H1 (cell line): ENCODE measurements at regions not wholly inside any gene's neighbourhood (a gene's known extent, or its start where the extent isn't known, plus 50 kb on each side); places are given as distances from the start of the nearest gene placed in this dataset.

ENCODE experiments used
- CTCF ChIA-PET: fragments of 300-600 bp; sonication (Branson Sonifier 250); formaldehyde crosslinking; loops from one replicate; lab custom pipeline; 2021; ENCODE audit not compliant: partially characterized antibody; lab: Charles Lee
- POLR2A ChIA-PET: fragments of 300-600 bp; sonication (Branson Sonifier 250); formaldehyde crosslinking; loops from one replicate; lab custom pipeline; 2021; ENCODE audit warnings: inconsistent platforms; ENCODE audit not compliant: partially characterized antibody; lab: Charles Lee
- DNase-seq, 2 experiments: peaks; one replicate each; pipeline versions ENCODE4 v3.0.0 to v3.0.0-alpha.2; 2010 to 2022; ENCODE audit warnings: low spot score in 2 of 2, low read depth in 1 of 2, mixed read lengths in 1 of 2
- FAIRE-seq: peaks from 2 replicates; lab custom pipeline; 2011; peaks lifted over from hg19 to GRCh38; lab: Jason Lieb, UNC
- H2AFZ ChIP-seq: 2 replicates; pipeline ENCODE4 v1.8.1; 2012; ENCODE audit warnings: low read length, inconsistent platforms
- H2AK5ac ChIP-seq: 2 replicates; pipeline ENCODE4 v1.6.1; 2013; ENCODE audit warnings: low read depth, low read length
- H2BK120ac ChIP-seq: replicated peaks from 2 replicates; pipeline ENCODE3; 2013; ENCODE audit warnings: low read depth, low read length, inconsistent platforms
- H2BK12ac ChIP-seq: 2 replicates; pipeline ENCODE4 v1.6.1; 2013; ENCODE audit warnings: low read depth, low read length
- H2BK15ac ChIP-seq: 2 replicates; pipeline ENCODE4 v1.6.1; 2013; ENCODE audit warnings: low read length
- H2BK20ac ChIP-seq: 2 replicates; pipeline ENCODE4 v1.6.1; 2013; ENCODE audit warnings: low read length
- H2BK5ac ChIP-seq: 2 replicates; pipeline ENCODE4 v1.6.1; 2013; ENCODE audit warnings: low read depth, low read length
- H3K14ac ChIP-seq: 2 replicates; pipeline ENCODE4 v1.6.1; 2013; ENCODE audit warnings: inconsistent platforms; ENCODE audit not compliant: insufficient read length
- H3K18ac ChIP-seq: 2 replicates; pipeline ENCODE4 v1.6.1; 2013; ENCODE audit warnings: low read length; ENCODE audit errors: extremely low read depth
- H3K23ac ChIP-seq: 2 replicates; pipeline ENCODE4 v1.6.1; 2013; ENCODE audit warnings: inconsistent platforms; ENCODE audit not compliant: insufficient read length
- H3K23me2 ChIP-seq: 2 replicates; pipeline ENCODE4 v1.6.1; 2013; ENCODE audit warnings: low read depth, low read length
- H3K27ac ChIP-seq: 2 replicates; pipeline ENCODE4 v1.6.1; 2011; ENCODE audit warnings: low read depth, low read length, inconsistent platforms
- H3K27me3 ChIP-seq, 4 experiments: replicated peaks in 1 of 4; 1 replicate in 1 of 4; 2 replicates in 3 of 4; pipeline versions ENCODE4 v1.6.1 to v1.8.1; 2011 to 2013; ENCODE audit warnings: low read length in 3 of 4, mild to moderate bottlenecking in 3 of 4, inconsistent platforms in 2 of 4, mixed read lengths in 2 of 4, moderate library complexity in 1 of 4; ENCODE audit not compliant: control insufficient read depth in 3 of 4, insufficient read depth in 3 of 4; ENCODE audit errors: extremely low read depth in 1 of 4
- H3K36me3 ChIP-seq, 4 experiments: 2 replicates each; pipeline versions ENCODE4 v1.6.1 to v1.8.1; 2011 to 2013; ENCODE audit warnings: mild to moderate bottlenecking in 4 of 4, low read length in 3 of 4, moderate library complexity in 2 of 4, control low read depth in 1 of 4, inconsistent platforms in 1 of 4; ENCODE audit not compliant: insufficient read depth in 4 of 4, control insufficient read depth in 2 of 4
- H3K4ac ChIP-seq: replicated peaks from 2 replicates; pipeline ENCODE3; 2013; ENCODE audit warnings: low read length, low read depth, mixed read lengths, inconsistent platforms; ENCODE audit not compliant: insufficient read length
- H3K4me1 ChIP-seq, 4 experiments: replicated peaks in 1 of 4; 1 replicate in 1 of 4; 2 replicates in 3 of 4; pipeline versions ENCODE4 v1.6.1 to v1.8.1; 2011 to 2013; ENCODE audit warnings: low read length in 3 of 4, inconsistent platforms in 2 of 4, mixed read lengths in 1 of 4; ENCODE audit not compliant: insufficient read depth in 4 of 4, control insufficient read depth in 3 of 4
- H3K4me2 ChIP-seq, 2 experiments: 2 replicates each; pipeline versions ENCODE4 v1.6.1 to v1.8.1; 2011 to 2013; ENCODE audit warnings: low read depth in 2 of 2, low read length in 2 of 2, control low read depth in 1 of 2, inconsistent platforms in 1 of 2, mild to moderate bottlenecking in 1 of 2; ENCODE audit not compliant: insufficient read depth in 1 of 2
- H3K4me3 ChIP-seq, 4 experiments: fragments of 200-600, 300-600 bp in 1 of 4; sonication (generic), shearing (Covaris generic), sonication (Bioruptor Twin) in 1 of 4; 2 replicates each; pipeline versions ENCODE4 v1.5.1 to v1.8.1; 2011 to 2016; ENCODE audit warnings: low read length in 4 of 4, low read depth in 3 of 4, control low read depth in 2 of 4, inconsistent platforms in 2 of 4, mild to moderate bottlenecking in 2 of 4, mixed read lengths in 1 of 4, moderate library complexity in 1 of 4; ENCODE audit not compliant: insufficient read depth in 2 of 4; ENCODE audit errors: extremely low read depth in 1 of 4
- H3K56ac ChIP-seq: replicated peaks from 2 replicates; pipeline ENCODE3; 2013; ENCODE audit warnings: low read depth, mild to moderate bottlenecking, mixed read lengths, low read length, inconsistent platforms; ENCODE audit not compliant: insufficient read length
- H3K79me1 ChIP-seq: 2 replicates; pipeline ENCODE4 v1.6.1; 2013; ENCODE audit warnings: low read depth, low read length, control low read depth
- H3K79me2 ChIP-seq, 2 experiments: 2 replicates each; pipeline versions ENCODE4 v1.6.1 to v1.8.1; 2012 to 2013; ENCODE audit warnings: low read length in 2 of 2, mild to moderate bottlenecking in 2 of 2, inconsistent platforms in 1 of 2; ENCODE audit not compliant: insufficient read depth in 2 of 2, control insufficient read depth in 1 of 2
- H3K9ac ChIP-seq, 4 experiments: replicated peaks in 1 of 4; 1 replicate in 1 of 4; 2 replicates in 3 of 4; pipeline versions ENCODE4 v1.6.1 to v1.8.1; 2011 to 2013; ENCODE audit warnings: low read depth in 3 of 4, low read length in 3 of 4, control low read depth in 2 of 4, mild to moderate bottlenecking in 2 of 4, moderate library complexity in 2 of 4, inconsistent platforms in 1 of 4; ENCODE audit errors: extremely low read depth in 1 of 4
- H3K9me3 ChIP-seq, 2 experiments: 2 replicates each; pipeline versions ENCODE4 v1.6.1 to v1.8.1; 2012 to 2013; ENCODE audit warnings: mild to moderate bottlenecking in 2 of 2, moderate library complexity in 2 of 2, control low read depth in 1 of 2, inconsistent platforms in 1 of 2, low read depth in 1 of 2, low read length in 1 of 2, mixed read lengths in 1 of 2; ENCODE audit not compliant: insufficient read depth in 2 of 2
- H4K20me1 ChIP-seq, 2 experiments: replicated peaks in 1 of 2; 2 replicates each; pipeline versions ENCODE3 to v1.8.1; 2011 to 2013; ENCODE audit warnings: inconsistent platforms in 2 of 2, low read length in 2 of 2, mild to moderate bottlenecking in 1 of 2; ENCODE audit not compliant: insufficient read depth in 2 of 2, control insufficient read depth in 1 of 2
- H4K5ac ChIP-seq: 2 replicates; pipeline ENCODE4 v1.6.1; 2013; ENCODE audit warnings: low read length, low read depth, mixed read lengths, inconsistent platforms; ENCODE audit not compliant: insufficient read length
- H4K8ac ChIP-seq: 2 replicates; pipeline ENCODE4 v1.8.0; 2013; ENCODE audit warnings: mild to moderate bottlenecking, moderate library complexity, low read length, inconsistent platforms; ENCODE audit not compliant: insufficient read depth; ENCODE audit errors: extremely low read depth
- H4K91ac ChIP-seq: replicated peaks from 2 replicates; pipeline ENCODE3; 2013; ENCODE audit warnings: low read length, mixed read lengths, inconsistent platforms; ENCODE audit not compliant: insufficient read length
- ASH2L ChIP-seq: fragments of 200-600, 300-600 bp; sonication (generic); IDR thresholded peaks from one replicate; pipeline ENCODE4 v1.7.1; 2017; ENCODE audit warnings: low read length
- BRCA1 ChIP-seq: IDR thresholded peaks from 2 replicates; pipeline ENCODE4 v1.6.1; 2012; ENCODE audit warnings: low read depth, low read length, improper control_type of control experiment
- CEBPB ChIP-seq: IDR thresholded peaks from 2 replicates; pipeline ENCODE4 v1.6.1; 2012; ENCODE audit warnings: low read depth, low read length
- EGR1 ChIP-seq: IDR thresholded peaks from 2 replicates; pipeline ENCODE4 v1.6.1; 2011; ENCODE audit warnings: low read depth, low read length, borderline replicate concordance
- NANOG ChIP-seq: IDR thresholded peaks from 2 replicates; pipeline ENCODE4 v1.6.1; 2011; ENCODE audit warnings: low read length, low read depth, mild to moderate bottlenecking, inconsistent platforms; ENCODE audit not compliant: insufficient read depth, poor library complexity, severe bottlenecking
- POLR2AphosphoS5 ChIP-seq: IDR thresholded peaks from 2 replicates; pipeline ENCODE4 v1.6.1; 2011; ENCODE audit warnings: low read depth, low read length
- POU5F1 ChIP-seq: IDR thresholded peaks from 2 replicates; pipeline ENCODE4 v1.6.1; 2011; ENCODE audit warnings: low read depth, mild to moderate bottlenecking, low read length, moderate library complexity
- RBBP5 ChIP-seq: IDR thresholded peaks from 2 replicates; pipeline ENCODE4 v1.7.1; 2012; ENCODE audit warnings: low read depth, mild to moderate bottlenecking, inconsistent platforms, low read length, moderate library complexity, borderline replicate concordance
- SIX5 ChIP-seq: IDR thresholded peaks from 2 replicates; pipeline ENCODE4 v1.6.1; 2011; ENCODE audit warnings: mild to moderate bottlenecking, low read depth, low read length
- SP4 ChIP-seq: IDR thresholded peaks from 2 replicates; pipeline ENCODE4 v1.6.1; 2012; ENCODE audit warnings: low read length, inconsistent platforms
- SUZ12 ChIP-seq: fragments of 200-600 bp; sonication (generic); IDR thresholded peaks from 2 replicates; pipeline ENCODE4 v1.6.1; 2012; ENCODE audit warnings: mild to moderate bottlenecking, inconsistent platforms, low read length, moderate library complexity, mixed read lengths
- TAF1 ChIP-seq: IDR thresholded peaks from 2 replicates; pipeline ENCODE4 v1.6.1; 2011; ENCODE audit warnings: mild to moderate bottlenecking, low read depth, low read length
- ZNF274 ChIP-seq: IDR thresholded peaks from 2 replicates; pipeline ENCODE4 v1.7.0; 2012; ENCODE audit warnings: low read length, borderline replicate concordance; ENCODE audit errors: extremely low read depth
- WGBS, 2 experiments: shearing (Covaris generic) in 1 of 2; methylation state at CpG; one replicate each; pipeline versions ENCODE4 v1.1.6 to v1.1.7; 2013 to 2015; ENCODE audit warnings: low lambda C conversion rate in 2 of 2, mixed read lengths in 2 of 2, inconsistent platforms in 1 of 2, low coverage in 1 of 2, missing lambda C conversion rate in 1 of 2; ENCODE audit not compliant: insufficient replicate concordance in 2 of 2, insufficient coverage in 1 of 2, insufficient read length in 1 of 2; ENCODE audit errors: extremely low coverage in 1 of 2, missing lambda C conversion rate in 1 of 2; 5-methylcytosine and 5-hydroxymethylcytosine counted together
- TF ChIP-seq, protein P1 (sequence below): IDR thresholded peaks from 2 replicates; pipeline ENCODE4 v1.6.1; 2011; ENCODE audit warnings: low read depth, mild to moderate bottlenecking, low read length; ENCODE audit not compliant: insufficient read depth

DNA sequence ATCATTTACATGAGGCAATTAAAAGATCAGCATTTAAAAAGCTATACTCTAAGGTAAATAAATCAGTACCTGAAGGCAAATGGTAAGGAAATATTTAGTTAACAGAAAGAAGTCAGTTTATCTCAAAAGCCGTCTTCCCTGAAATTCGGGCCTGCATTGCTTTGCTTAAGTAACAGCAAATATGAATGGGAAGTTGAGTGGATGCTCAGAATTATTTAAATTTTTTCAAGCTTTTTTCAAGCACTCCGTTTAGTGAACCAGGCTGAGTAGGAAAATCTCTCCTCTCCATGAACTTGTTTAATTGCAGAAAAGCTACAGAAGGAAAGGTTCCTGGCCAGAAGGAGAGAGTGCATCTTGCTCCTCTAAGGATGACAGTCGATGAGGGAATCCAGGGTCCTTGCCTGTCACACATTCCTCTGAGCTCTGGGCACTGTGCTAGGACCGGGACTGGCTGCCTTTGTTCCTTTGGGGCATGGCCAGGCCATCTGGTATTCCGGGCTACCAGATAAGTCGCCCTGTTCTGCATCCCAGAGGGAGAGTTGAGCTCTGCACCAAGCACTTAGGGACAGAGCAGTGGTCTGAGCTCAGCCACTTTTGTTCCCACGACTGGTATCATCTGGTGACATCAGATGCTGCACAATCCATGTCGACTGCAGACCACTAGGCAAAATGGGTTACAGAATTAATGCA, 77.6 kb downstream of the RIN2 start:
- H2BK15ac ChIP-seq = no peak overlapping the region
- no peaks in the 10 kb centered on the region for H3K4me1 ChIP-seq
- no peak overlapping the region for H3K27ac ChIP-seq
- DNase-seq (no peak), FAIRE-seq (no peak)
- H4K5ac ChIP-seq = no peak overlapping the region
- no peak overlapping the region for H3K4me2 ChIP-seq
- H4K8ac ChIP-seq = no peak overlapping the region
- no peak overlapping the region for H2AK5ac ChIP-seq
- no peaks in the 10 kb centered on the region for H3K27me3 ChIP-seq
- no peaks in the 10 kb centered on the region for H3K36me3 ChIP-seq
- H2BK5ac ChIP-seq = no peak overlapping the region
- no peak overlapping the region for H3K18ac ChIP-seq
- POLR2A ChIA-PET = no interaction called here
- H3K4ac ChIP-seq = no peak overlapping the region
- no peak overlapping the region; the same call in 1 of the 2 replicates for H2AFZ ChIP-seq
- H3K4me3 ChIP-seq = no peak overlapping the region
- no peaks in the 10 kb centered on the region for H3K23me2 ChIP-seq
- 79% methylated on average over 9 of the region's 9 CpGs; no CpG with 5 or more reads in 1 of the 2 experiments for WGBS, 2 experiments
- no peaks in the 10 kb centered on the region for H4K20me1 ChIP-seq
- no peak overlapping the region for H4K91ac ChIP-seq
- TF ChIP-seq ASH2L (no peak), RBBP5 (no peak), SUZ12 (no peak), BRCA1 (no peak), TAF1 (no peak), SIX5 (no peak), ZNF274 (no peak), POLR2AphosphoS5 (no peak), SP4 (no peak), EGR1 (no peak), CEBPB (no peak), NANOG (no peak), POU5F1 (no peak)
- TF ChIP-seq, protein P1, sequence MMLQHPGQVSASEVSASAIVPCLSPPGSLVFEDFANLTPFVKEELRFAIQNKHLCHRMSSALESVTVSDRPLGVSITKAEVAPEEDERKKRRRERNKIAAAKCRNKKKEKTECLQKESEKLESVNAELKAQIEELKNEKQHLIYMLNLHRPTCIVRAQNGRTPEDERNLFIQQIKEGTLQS = no peak
- TF ChIP-seq, all 59 proteins: peak for 0
- CTCF ChIA-PET = interaction anchor here (0.8 kb wide), 1 partner anchor 20 kb away, joined by 3 read pairs; no protein-coding TSS in a partner anchor
- Histone ChIP-seq H3K79me2 (no peaks in the 10 kb centered on the region), H2BK120ac (no peak overlapping the region), H3K9me3 (no peaks in the 10 kb centered on the region), H3K56ac (no peak overlapping the region), H3K9ac (no peak overlapping the region), H2BK20ac (no peak overlapping the region), H3K79me1 (no peaks in the 10 kb centered on the region), H3K14ac (no peak overlapping the region), H2BK12ac (no peak overlapping the region), H3K23ac (no peak overlapping the region)
